OCI-LY7 (cell line): ENCODE measurements at regions not wholly inside any gene's neighbourhood (a gene's known extent, or its start where the extent isn't known, plus 50 kb on each side); places are given as distances from the start of the nearest gene placed in this dataset.

Experiments used
- CTCF ChIP-seq: fragments of 200-600 bp; sonication (generic); conservative IDR thresholded peaks from 2 replicates; pipeline ENCODE4 v1.5.1; 2014; ENCODE audit warnings: mild to moderate bottlenecking, antibody characterized with exemption, low read length, moderate library complexity, mixed read lengths
- EZH2phosphoT487 ChIP-seq: fragments of 200-600 bp; sonication (generic); IDR thresholded peaks from 2 replicates; pipeline ENCODE4 v1.6.1; 2018; ENCODE audit warnings: low read depth, borderline replicate concordance, mild to moderate bottlenecking, mixed run types, antibody characterized with exemption, low read length, moderate library complexity, mixed read lengths

- TF ChIP-seq CTCF (no peak), EZH2phosphoT487 (no peak)
Measured at GRCh38 chr15:77815015-77815414, 182.3 kb upstream of the LINGO1 start.
